ENCODE measurements at regions not wholly inside any gene's neighbourhood (a gene's known extent, or its start where the extent isn't known, plus 50 kb on each side); places are given as distances from the start of the nearest gene placed in this dataset.

- no peak for TF ChIP-seq EZH2 (IDR thresholded peaks at IDR 0.05; ENCODE audit: insufficient read depth, poor library complexity, severe bottlenecking)
- TF ChIP-seq EZH2phosphoT487 (IDR thresholded peaks at IDR 0.05; ENCODE audit: insufficient read depth, low read depth), result no peak
- 0 out of 2 replicates have a peak, but pooled peaks cover 10% of the 10 kb centered on the region for H3K27me3 ChIP-seq (replicated peaks; ENCODE audit: insufficient read depth)
- no peak overlapping the region for H2AFZ ChIP-seq
- no peak overlapping the region for H3K9ac ChIP-seq
- no peak for DNase-seq
- H3K4me1 ChIP-seq (ENCODE audit: insufficient read depth), result no peaks in the 10 kb centered on the region
- no peaks in the 10 kb centered on the region for H3K36me3 ChIP-seq (ENCODE audit: low read depth)
- no peak overlapping the region for H3K27ac ChIP-seq
- no peaks in the 10 kb centered on the region for H3F3A ChIP-seq (ENCODE audit: insufficient read depth)
- in situ Hi-C loops (cut with MboI), result no loop called here
- 0 to 4% methylated on average over 2 of the region's 2 CpGs for WGBS, 2 experiments (ENCODE audit: low coverage in 1 of 2, low lambda C conversion rate in 2 of 2, missing lambda C conversion rate in 2 of 2)
- no peaks in the 10 kb centered on the region for H3K9me3 ChIP-seq (ENCODE audit: low read depth)
- no peaks in the 10 kb centered on the region for H3K9me2 ChIP-seq (ENCODE audit: insufficient read depth)
- no peaks in the 10 kb centered on the region for H4K20me1 ChIP-seq (ENCODE audit: insufficient read depth)
- no peak overlapping the region for H3K4me2 ChIP-seq (ENCODE audit: unreplicated experiment)
- H3K4me3 ChIP-seq, result no peak overlapping the region
- no peaks in the 10 kb centered on the region for H3K79me2 ChIP-seq (ENCODE audit: insufficient read depth)
These were observed 304.8 kb downstream of the VPS13C start for GRCh38 chr15:61755467-61755866.

- H3K9me2 ChIP-seq (ENCODE audit: insufficient read depth), result no peaks in the 10 kb centered on the region
- H3K79me2 ChIP-seq (ENCODE audit: insufficient read depth), result no peaks in the 10 kb centered on the region
- H3K4me2 ChIP-seq (ENCODE audit: unreplicated experiment), result no peak overlapping the region
- TF ChIP-seq EZH2phosphoT487 (IDR thresholded peaks at IDR 0.05; ENCODE audit: insufficient read depth, low read depth) (no peak), EZH2 (IDR thresholded peaks at IDR 0.05; ENCODE audit: insufficient read depth, poor library complexity, severe bottlenecking) (no peak)
- no peak overlapping the region for H3K4me3 ChIP-seq
- WGBS, 2 experiments (ENCODE audit: low coverage in 1 of 2, low lambda C conversion rate in 2 of 2, missing lambda C conversion rate in 2 of 2), result 38 to 41% methylated on average over 6 of the region's 6 CpGs
- no peaks in the 10 kb centered on the region for H4K20me1 ChIP-seq (ENCODE audit: insufficient read depth)
- H3K36me3 ChIP-seq (ENCODE audit: low read depth), result no peaks in the 10 kb centered on the region
- no peaks in the 10 kb centered on the region for H3F3A ChIP-seq (ENCODE audit: insufficient read depth)
- H3K9me3 ChIP-seq (ENCODE audit: low read depth), result no peaks in the 10 kb centered on the region
- no peak overlapping the region for H2AFZ ChIP-seq
- no peak overlapping the region for H3K27ac ChIP-seq
- DNase-seq, result no peak
- no peak overlapping the region for H3K9ac ChIP-seq
- in situ Hi-C loops (cut with MboI), result no loop called here
- H3K4me1 ChIP-seq (ENCODE audit: insufficient read depth), result no peaks in the 10 kb centered on the region
- 0 out of 2 replicates have a peak, but pooled peaks cover 10% of the 10 kb centered on the region for H3K27me3 ChIP-seq (replicated peaks; ENCODE audit: insufficient read depth)
These were observed 307.1 kb downstream of the VPS13C start for GRCh38 chr15:61753018-61753710.

- no peak overlapping the region for H2AFZ ChIP-seq
- no peak overlapping the region for H3K4me2 ChIP-seq (ENCODE audit: unreplicated experiment)
- no peaks in the 10 kb centered on the region for H3F3A ChIP-seq (ENCODE audit: insufficient read depth)
- no peak for TF ChIP-seq EZH2phosphoT487 (IDR thresholded peaks at IDR 0.05; ENCODE audit: insufficient read depth, low read depth)
- TF ChIP-seq EZH2 (IDR thresholded peaks at IDR 0.05; ENCODE audit: insufficient read depth, poor library complexity, severe bottlenecking), result no peak
- 37 to 41% methylated on average over 5 of the region's 5 CpGs for WGBS, 2 experiments (ENCODE audit: low coverage in 1 of 2, low lambda C conversion rate in 2 of 2, missing lambda C conversion rate in 2 of 2)
- H3K9me2 ChIP-seq (ENCODE audit: insufficient read depth), result no peaks in the 10 kb centered on the region
- no peaks in the 10 kb centered on the region for H4K20me1 ChIP-seq (ENCODE audit: insufficient read depth)
- no peak overlapping the region for H3K4me3 ChIP-seq
- no peak overlapping the region for H3K27ac ChIP-seq
- no peaks in the 10 kb centered on the region for H3K79me2 ChIP-seq (ENCODE audit: insufficient read depth)
- H3K4me1 ChIP-seq (ENCODE audit: insufficient read depth), result no peaks in the 10 kb centered on the region
- H3K27me3 ChIP-seq (replicated peaks; ENCODE audit: insufficient read depth), result 0 out of 2 replicates have a peak, but pooled peaks cover 10% of the 10 kb centered on the region
- H3K9ac ChIP-seq, result no peak overlapping the region
- H3K36me3 ChIP-seq (ENCODE audit: low read depth), result no peaks in the 10 kb centered on the region
- no peak for DNase-seq
- in situ Hi-C loops (cut with MboI), result no loop called here
- H3K9me3 ChIP-seq (ENCODE audit: low read depth), result no peaks in the 10 kb centered on the region
These were observed 308.2 kb downstream of the VPS13C start for GRCh38 chr15:61752001-61752400.

GRCh38 chr15:61750271-61751084 lies 309.8 kb downstream of the VPS13C start:
- in situ Hi-C loops (cut with MboI), result no loop called here
- H3K36me3 ChIP-seq (ENCODE audit: low read depth), result no peaks in the 10 kb centered on the region
- H4K20me1 ChIP-seq (ENCODE audit: insufficient read depth), result no peaks in the 10 kb centered on the region
- H3K79me2 ChIP-seq (ENCODE audit: insufficient read depth), result no peaks in the 10 kb centered on the region
- no peak overlapping the region for H3K9ac ChIP-seq
- H2AFZ ChIP-seq, result no peak overlapping the region
- H3K4me3 ChIP-seq, result no peak overlapping the region
- no peaks in the 10 kb centered on the region for H3K9me3 ChIP-seq (ENCODE audit: low read depth)
- no peaks in the 10 kb centered on the region for H3F3A ChIP-seq (ENCODE audit: insufficient read depth)
- no peak for DNase-seq
- no peak for TF ChIP-seq EZH2 (IDR thresholded peaks at IDR 0.05; ENCODE audit: insufficient read depth, poor library complexity, severe bottlenecking)
- TF ChIP-seq EZH2phosphoT487 (IDR thresholded peaks at IDR 0.05; ENCODE audit: insufficient read depth, low read depth), result no peak
- H3K4me2 ChIP-seq (ENCODE audit: unreplicated experiment), result no peak overlapping the region
- no peaks in the 10 kb centered on the region for H3K9me2 ChIP-seq (ENCODE audit: insufficient read depth)
- H3K27me3 ChIP-seq (replicated peaks; ENCODE audit: insufficient read depth), result no peaks in the 10 kb centered on the region; the same call in 1 of the 2 replicates
- no peak overlapping the region for H3K27ac ChIP-seq
- no peaks in the 10 kb centered on the region for H3K4me1 ChIP-seq (ENCODE audit: insufficient read depth)
- 60 to 61% methylated on average over 15 of the region's 15 CpGs for WGBS, 2 experiments (ENCODE audit: low coverage in 1 of 2, low lambda C conversion rate in 2 of 2, missing lambda C conversion rate in 2 of 2)
